Coronary artery (tissue), 2 donors: ENCODE measurements at regions not wholly inside any gene's neighbourhood (a gene's known extent, or its start where the extent isn't known, plus 50 kb on each side); places are given as distances from the start of the nearest gene placed in this dataset.

Experiments used
- DNase-seq: peaks from one replicate; pipeline ENCODE4 v3.0.0-alpha.2; 2017; ENCODE audit warnings: low spot score
- H3K27ac ChIP-seq, 2 donors: fragments of 200-600 bp; sonication (generic); one replicate each; pipeline ENCODE4 v1.5.1; 2016 to 2019
- H3K4me3 ChIP-seq: fragments of 200-600 bp; sonication (generic); 2 replicates; pipeline ENCODE4 v1.5.1; 2016; ENCODE audit warnings: mild to moderate bottlenecking, moderate library complexity
- TF ChIP-seq, protein P1 (sequence below): fragments of 200-600 bp; sonication (generic); IDR thresholded peaks from one replicate; pipeline ENCODE4 v1.5.1; 2019; ENCODE audit warnings: antibody characterized with exemption

DNA sequence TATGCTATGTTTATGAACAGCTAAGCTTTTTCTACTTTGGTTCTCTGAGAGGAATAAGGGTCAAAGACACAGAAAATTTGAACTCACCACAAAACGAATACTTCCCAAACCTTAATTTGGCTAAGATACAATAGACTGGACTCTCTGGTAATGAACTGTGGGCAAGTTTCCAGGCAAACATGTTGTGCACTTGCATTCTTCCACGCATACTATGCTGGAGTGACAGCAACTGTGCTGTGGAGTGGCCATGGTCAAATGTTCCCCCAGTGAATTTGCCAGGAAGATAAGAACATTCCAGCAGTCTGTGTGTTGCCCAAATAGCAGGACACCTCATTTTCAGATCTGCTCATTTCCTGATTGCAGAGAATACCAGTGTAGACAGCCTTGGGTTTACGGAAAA is 275.3 kb upstream of the IL12B start:
- TF ChIP-seq, protein P1, sequence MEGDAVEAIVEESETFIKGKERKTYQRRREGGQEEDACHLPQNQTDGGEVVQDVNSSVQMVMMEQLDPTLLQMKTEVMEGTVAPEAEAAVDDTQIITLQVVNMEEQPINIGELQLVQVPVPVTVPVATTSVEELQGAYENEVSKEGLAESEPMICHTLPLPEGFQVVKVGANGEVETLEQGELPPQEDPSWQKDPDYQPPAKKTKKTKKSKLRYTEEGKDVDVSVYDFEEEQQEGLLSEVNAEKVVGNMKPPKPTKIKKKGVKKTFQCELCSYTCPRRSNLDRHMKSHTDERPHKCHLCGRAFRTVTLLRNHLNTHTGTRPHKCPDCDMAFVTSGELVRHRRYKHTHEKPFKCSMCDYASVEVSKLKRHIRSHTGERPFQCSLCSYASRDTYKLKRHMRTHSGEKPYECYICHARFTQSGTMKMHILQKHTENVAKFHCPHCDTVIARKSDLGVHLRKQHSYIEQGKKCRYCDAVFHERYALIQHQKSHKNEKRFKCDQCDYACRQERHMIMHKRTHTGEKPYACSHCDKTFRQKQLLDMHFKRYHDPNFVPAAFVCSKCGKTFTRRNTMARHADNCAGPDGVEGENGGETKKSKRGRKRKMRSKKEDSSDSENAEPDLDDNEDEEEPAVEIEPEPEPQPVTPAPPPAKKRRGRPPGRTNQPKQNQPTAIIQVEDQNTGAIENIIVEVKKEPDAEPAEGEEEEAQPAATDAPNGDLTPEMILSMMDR = no peak
- Histone ChIP-seq H3K4me3 (no peak overlapping the region), H3K27ac (peak overlapping the region in 1 of 2 donors; percentile 37)
- DNase-seq = no peak

DNA sequence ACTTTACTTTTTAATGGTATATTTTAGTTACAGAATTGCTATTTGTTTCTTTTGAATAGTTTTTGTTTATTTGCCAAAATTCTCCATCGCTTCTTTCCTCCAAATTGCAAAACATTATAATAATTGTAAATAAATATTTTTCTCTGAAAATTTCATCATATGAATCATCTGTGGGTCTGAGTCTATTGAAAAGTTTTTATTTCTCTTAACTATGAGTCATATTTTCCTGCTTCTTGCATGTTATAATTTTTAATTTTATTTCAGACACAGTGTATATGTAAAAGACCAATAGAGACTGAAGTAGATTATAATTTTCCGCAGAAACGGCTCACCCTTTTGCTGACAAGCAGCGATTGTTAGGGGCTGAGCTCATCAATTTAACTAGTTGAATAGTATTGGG is 279.1 kb upstream of the IL12B start:
- H3K27ac ChIP-seq = no peak overlapping the region
- no peak overlapping the region for H3K4me3 ChIP-seq
- no peak for DNase-seq
- TF ChIP-seq, protein P1 = no peak

- DNase-seq = no peak
- TF ChIP-seq, protein P1 = no peak
- no peak overlapping the region for H3K4me3 ChIP-seq
- no peak overlapping the region for H3K27ac ChIP-seq
These were observed 280.8 kb upstream of the IL12B start for GRCh38 chr5:159610966-159611579.

GRCh38 chr5:159616952-159617351 is 286.7 kb upstream of the IL12B start:
- H3K4me3 ChIP-seq = no peak overlapping the region
- DNase-seq = no peak

GRCh38 chr5:159619826-159620225 is 289.5 kb upstream of the IL12B start:
- no peak overlapping the region for H3K27ac ChIP-seq
- TF ChIP-seq, protein P1 = no peak
- no peak for DNase-seq
- H3K4me3 ChIP-seq = no peak overlapping the region

More at GRCh38 chr5:159616952-159617351, 286.7 kb upstream of the IL12B start:
- no peak overlapping the region for H3K27ac ChIP-seq
- TF ChIP-seq, protein P1 = no peak

- no peak overlapping the region for H3K4me3 ChIP-seq
- no peak overlapping the region for H3K27ac ChIP-seq
- TF ChIP-seq, protein P1 = no peak
- DNase-seq = no peak
These were observed 290.7 kb upstream of the IL12B start for GRCh38 chr5:159620853-159621540.

DNA sequence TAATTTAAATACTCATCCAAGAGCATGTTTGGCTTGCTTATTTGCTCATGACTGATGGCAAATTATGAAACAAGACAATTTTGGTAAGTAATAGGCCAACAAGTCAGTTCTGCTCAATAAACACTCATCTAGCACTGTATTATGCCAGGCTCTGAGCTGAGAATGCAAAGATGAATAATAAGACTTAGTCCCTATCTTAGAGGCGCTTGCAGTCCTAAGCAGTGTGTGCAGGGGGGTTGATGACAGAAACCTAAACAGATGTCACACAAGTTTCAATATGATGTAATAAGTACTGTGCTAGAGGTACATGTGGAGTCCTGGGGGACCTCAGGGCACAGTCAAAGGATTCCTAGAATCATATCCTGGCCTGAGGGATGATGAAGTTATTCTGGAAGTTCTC is 287.6 kb upstream of the ADRA1B start:
- TF ChIP-seq, protein P1 = no peak
- no peak overlapping the region for H3K27ac ChIP-seq
- DNase-seq = no peak
- H3K4me3 ChIP-seq = no peak overlapping the region
